Common myeloid progenitor, CD34-positive (primary cell): ENCODE measurements at regions not wholly inside any gene's neighbourhood (a gene's known extent, or its start where the extent isn't known, plus 50 kb on each side); places are given as distances from the start of the nearest gene placed in this dataset.

Experiments
- CTCF ChIA-PET: fragments of 350-600 bp; sonication (Branson Sonifier 250); formaldehyde crosslinking; loops from one replicate; lab custom pipeline; 2021; ENCODE audit warnings: antibody characterized with exemption; lab: Charles Lee
- POLR2A ChIA-PET: fragments of 350-600 bp; sonication (Branson Sonifier 250); formaldehyde crosslinking; loops from one replicate; lab custom pipeline; 2021; ENCODE audit warnings: antibody characterized with exemption; lab: Charles Lee
- DNase-seq, 3 donors: peaks; one replicate each; pipeline versions ENCODE4 v3.0.0 to v3.0.0-alpha.2; 2013
- H3K27ac ChIP-seq, 2 experiments: 1 replicate in 1 of 2; 2 replicates in 1 of 2; pipeline ENCODE4 v1.7.0; 2013; ENCODE audit warnings: inconsistent platforms in 2 of 2, low read length in 2 of 2, mild to moderate bottlenecking in 2 of 2, low read depth in 1 of 2, moderate library complexity in 1 of 2; ENCODE audit not compliant: severe bottlenecking in 2 of 2, insufficient read depth in 1 of 2, poor library complexity in 1 of 2
- H3K27me3 ChIP-seq, 5 experiments: replicated peaks in 2 of 5; 1 replicate in 3 of 5; 2 replicates in 2 of 5; pipeline versions ENCODE4 v1.6.1 to v1.7.0; 2013; ENCODE audit warnings: low read length in 4 of 5, mild to moderate bottlenecking in 2 of 5, moderate library complexity in 2 of 5, inconsistent platforms in 1 of 5; ENCODE audit not compliant: insufficient read depth in 5 of 5, control insufficient read depth in 4 of 5
- H3K36me3 ChIP-seq, 4 experiments: 1 replicate in 2 of 4; 2 replicates in 2 of 4; pipeline versions ENCODE4 v1.6.1 to v1.7.0; 2013; ENCODE audit warnings: low read length in 3 of 4, control low read depth in 1 of 4, mild to moderate bottlenecking in 1 of 4; ENCODE audit not compliant: control insufficient read depth in 4 of 4, insufficient read depth in 4 of 4
- H3K4me1 ChIP-seq, 4 experiments: 1 replicate in 3 of 4; 2 replicates in 1 of 4; pipeline versions ENCODE4 v1.6.1 to v1.7.1; 2013; ENCODE audit warnings: low read length in 3 of 4, mild to moderate bottlenecking in 3 of 4, control low read depth in 1 of 4, inconsistent platforms in 1 of 4, moderate library complexity in 1 of 4; ENCODE audit not compliant: control insufficient read depth in 4 of 4, insufficient read depth in 4 of 4; ENCODE audit errors: control extremely low read depth in 1 of 4
- H3K4me3 ChIP-seq, 7 experiments: 1 replicate in 4 of 7; 2 replicates in 3 of 7; pipeline versions ENCODE4 v1.5.1 to v1.7.0; 2013; ENCODE audit warnings: mild to moderate bottlenecking in 7 of 7, low read length in 6 of 7, moderate library complexity in 6 of 7, inconsistent platforms in 2 of 7, low read depth in 2 of 7, control low read depth in 1 of 7; ENCODE audit not compliant: insufficient read depth in 4 of 7, control insufficient read depth in 1 of 7; ENCODE audit errors: extremely low read depth in 1 of 7
- H3K9me3 ChIP-seq, 5 experiments: 1 replicate in 4 of 5; 2 replicates in 1 of 5; pipeline versions ENCODE4 v1.6.1 to v1.7.1; 2013; ENCODE audit warnings: low read length in 4 of 5, mild to moderate bottlenecking in 2 of 5, inconsistent platforms in 1 of 5, low read depth in 1 of 5, moderate library complexity in 1 of 5; ENCODE audit not compliant: control insufficient read depth in 4 of 5, insufficient read depth in 2 of 5; ENCODE audit errors: control extremely low read depth in 1 of 5
- WGBS: methylation state at CpG from one replicate; pipeline ENCODE4 v1.1.5; 2013; ENCODE audit not compliant: insufficient coverage; 5-methylcytosine and 5-hydroxymethylcytosine counted together

GRCh38 chr20:21808863-21809664 is 103.6 kb downstream of the PAX1 start:
- CTCF ChIA-PET: interaction anchor here (1.3 kb wide), 1 partner anchor 13 kb away, joined by 4 read pairs; no protein-coding TSS in a partner anchor
- DNase-seq: peak; percentile 9 to 26 (median 17)

GRCh38 chr20:21808139-21808538 is 102.7 kb downstream of the PAX1 start:
- H3K4me3 ChIP-seq: no peak overlapping the region
- peaks cover 0 to 4% (median 0%) of the 10 kb centered on the region in 5 experiments for H3K27me3 ChIP-seq
- no peak overlapping the region for H3K27ac ChIP-seq
- ChIA-PET CTCF (interaction anchor here (0.6 to 1.3 kb wide), 2 partner anchors 11 to 14 kb away, joined by 3 to 4 read pairs; no protein-coding TSS in a partner anchor), POLR2A (no interaction called here)
- H3K36me3 ChIP-seq: no peaks in the 10 kb centered on the region
- DNase-seq: no peak
- H3K9me3 ChIP-seq: no peaks in the 10 kb centered on the region
- 66% methylated on average over 3 of the region's 3 CpGs for WGBS
- no peaks in the 10 kb centered on the region for H3K4me1 ChIP-seq

More at GRCh38 chr20:21808863-21809664, 103.6 kb downstream of the PAX1 start:
- no peaks in the 10 kb centered on the region for H3K9me3 ChIP-seq
- WGBS: 45% methylated on average over 31 of the region's 31 CpGs
- no peak overlapping the region for H3K4me3 ChIP-seq
- H3K27me3 ChIP-seq: peaks cover 0 to 4% (median 0%) of the 10 kb centered on the region in 5 experiments
- H3K4me1 ChIP-seq: no peaks in the 10 kb centered on the region
- H3K27ac ChIP-seq: no peak overlapping the region
- POLR2A ChIA-PET: no interaction called here
- H3K36me3 ChIP-seq: no peaks in the 10 kb centered on the region

- DNase-seq: no peak
- CTCF ChIA-PET: no interaction called here
- POLR2A ChIA-PET: no interaction called here
- 94% methylated on average over 5 of the region's 8 CpGs for WGBS
- H3K36me3 ChIP-seq: no peaks in the 10 kb centered on the region
- H3K4me1 ChIP-seq: no peaks in the 10 kb centered on the region
- H3K27ac ChIP-seq: no peak overlapping the region
- no peaks in the 10 kb centered on the region for H3K9me3 ChIP-seq
- H3K27me3 ChIP-seq: peaks cover 0 to 4% (median 0%) of the 10 kb centered on the region in 5 experiments
- no peak overlapping the region for H3K4me3 ChIP-seq
These were observed 99.3 kb downstream of the PAX1 start for GRCh38 chr20:21804802-21805201.

- no peaks in the 10 kb centered on the region for H3K36me3 ChIP-seq
- H3K27ac ChIP-seq: no peak overlapping the region
- H3K4me1 ChIP-seq: no peaks in the 10 kb centered on the region
- no peak for DNase-seq
- peaks cover 0 to 4% (median 0%) of the 10 kb centered on the region in 5 experiments for H3K27me3 ChIP-seq
- CTCF ChIA-PET: no interaction called here
- POLR2A ChIA-PET: no interaction called here
- no peak overlapping the region for H3K4me3 ChIP-seq
- no peaks in the 10 kb centered on the region for H3K9me3 ChIP-seq
- WGBS: 63% methylated on average over 2 of the region's 4 CpGs
These were observed 95.7 kb downstream of the PAX1 start for GRCh38 chr20:21801193-21801592.

- H3K4me3 ChIP-seq: no peak overlapping the region
- no peak for DNase-seq
- POLR2A ChIA-PET: no interaction called here
- no peaks in the 10 kb centered on the region for H3K9me3 ChIP-seq
- CTCF ChIA-PET: no interaction called here
- no peak overlapping the region for H3K27ac ChIP-seq
- no peaks in the 10 kb centered on the region for H3K27me3 ChIP-seq
- no peaks in the 10 kb centered on the region for H3K36me3 ChIP-seq
- no peaks in the 10 kb centered on the region for H3K4me1 ChIP-seq
- 100% methylated on average over 1 of the region's 5 CpGs for WGBS
These were observed 92.9 kb downstream of the PAX1 start for GRCh38 chr20:21798384-21798783.

- H3K27me3 ChIP-seq: peaks cover 0 to 1% (median 0%) of the 10 kb centered on the region in 5 experiments
- ChIA-PET POLR2A (no interaction called here), CTCF (no interaction called here)
- H3K4me1 ChIP-seq: no peaks in the 10 kb centered on the region
- no peak overlapping the region for H3K4me3 ChIP-seq
- no CpG with 5 or more reads among the region's 1 CpG for WGBS
- no peaks in the 10 kb centered on the region for H3K36me3 ChIP-seq
- DNase-seq: no peak
- H3K9me3 ChIP-seq: no peaks in the 10 kb centered on the region
- no peak overlapping the region for H3K27ac ChIP-seq
These were observed 90.6 kb downstream of the PAX1 start for GRCh38 chr20:21796059-21796458.

GRCh38 chr20:21788082-21788481 is 82.6 kb downstream of the PAX1 start:
- Histone ChIP-seq H3K4me3 (no peak overlapping the region), H3K27ac (no peak overlapping the region), H3K27me3 (peaks cover 0 to 2% (median 0%) of the 10 kb centered on the region in 5 experiments), H3K4me1 (no peaks in the 10 kb centered on the region), H3K9me3 (no peaks in the 10 kb centered on the region), H3K36me3 (no peaks in the 10 kb centered on the region)
- 75% methylated on average over 4 of the region's 6 CpGs for WGBS
- DNase-seq: no peak
- ChIA-PET CTCF (no interaction called here), POLR2A (no interaction called here)
